PC-9 (cell line): ENCODE measurements at regions not wholly inside any gene's neighbourhood (a gene's known extent, or its start where the extent isn't known, plus 50 kb on each side); places are given as distances from the start of the nearest gene placed in this dataset.

Experiments
- BruUV-seq: library from RNA; stranded (reverse); fragments of 400-500 nt; replicated peaks from 2 replicates; lab custom pipeline; 2021; lab: Mats Ljungman, UMichigan
- CTCF ChIA-PET: fragments of 300-600 bp; sonication (Branson Sonifier 250); formaldehyde crosslinking; loops from one replicate; lab custom pipeline; 2022; ENCODE audit warnings: antibody characterized with exemption; lab: Charles Lee
- POLR2A ChIA-PET: fragments of 300-600 bp; sonication (Branson Sonifier 250); formaldehyde crosslinking; loops from one replicate; lab custom pipeline; 2022; ENCODE audit warnings: antibody characterized with exemption; ENCODE audit not compliant: unreplicated experiment; lab: Charles Lee
- DNase-seq, 2 experiments: peaks; one replicate each; pipeline versions ENCODE4 v3.0.0 to v3.0.0-alpha.2; 2015 to 2022; ENCODE audit warnings: mixed read lengths in 1 of 2
- H2AFZ ChIP-seq: fragments of 200-600 bp; sonication (generic); 2 replicates; pipeline ENCODE4 v1.8.1; 2017; ENCODE audit warnings: antibody characterized with exemption
- H3F3A ChIP-seq: fragments of 200-600 bp; sonication (generic); 2 replicates; pipeline ENCODE4 v1.8.1; 2017; ENCODE audit warnings: antibody characterized with exemption, mild to moderate bottlenecking, low read depth; ENCODE audit not compliant: insufficient read depth
- H3K27ac ChIP-seq: fragments of 200-600 bp; sonication (generic); 2 replicates; pipeline ENCODE4 v1.6.1; 2016; ENCODE audit warnings: mixed run types
- H3K27me3 ChIP-seq: fragments of 200-600 bp; sonication (generic); 2 replicates; pipeline ENCODE4 v1.6.1; 2016; ENCODE audit warnings: low read depth, mixed run types; ENCODE audit not compliant: insufficient read depth
- H3K36me3 ChIP-seq: fragments of 200-600 bp; sonication (generic); 2 replicates; pipeline ENCODE4 v1.6.1; 2016; ENCODE audit warnings: low read depth, mixed run types
- H3K4me1 ChIP-seq: fragments of 200-600 bp; sonication (generic); replicated peaks from 2 replicates; pipeline ENCODE4 v1.6.1; 2016; ENCODE audit warnings: mixed run types; ENCODE audit not compliant: insufficient read depth
- H3K4me2 ChIP-seq: fragments of 200-600 bp; sonication (generic); 2 replicates; pipeline ENCODE4 v1.6.1; 2017; ENCODE audit warnings: mixed run types
- H3K4me3 ChIP-seq: fragments of 200-600 bp; sonication (generic); 2 replicates; pipeline ENCODE4 v1.6.1; 2016; ENCODE audit warnings: mixed run types
- H3K79me2 ChIP-seq: fragments of 200-600 bp; sonication (generic); 2 replicates; pipeline ENCODE4 v1.6.1; 2017; ENCODE audit warnings: low read depth, mixed run types
- H3K9me2 ChIP-seq: fragments of 200-600 bp; sonication (generic); 2 replicates; pipeline ENCODE4 v1.8.1; 2017; ENCODE audit warnings: mild to moderate bottlenecking; ENCODE audit not compliant: insufficient read depth
- H3K9me3 ChIP-seq: fragments of 200-600 bp; sonication (generic); 2 replicates; pipeline ENCODE4 v1.8.1; 2016; ENCODE audit warnings: low read depth; ENCODE audit not compliant: insufficient read depth
- H4K20me1 ChIP-seq: fragments of 200-600 bp; sonication (generic); 2 replicates; pipeline ENCODE4 v1.8.1; 2017; ENCODE audit not compliant: insufficient read depth
- EZH2 ChIP-seq: fragments of 200-600 bp; sonication (generic); IDR thresholded peaks from 2 replicates; pipeline ENCODE4 v1.8.0; 2017; ENCODE audit warnings: antibody characterized with exemption, low read depth
- intact Hi-C: fragments of 100-400 bp; cut with micrococcal nuclease; formaldehyde crosslinking; loops from one replicate; pipeline ENCODE4 v1.10.0; 2022; ENCODE audit not compliant: unreplicated experiment
- TF ChIP-seq, protein P1 (sequence below): fragments of 200-600 bp; sonication (generic); conservative IDR thresholded peaks from 2 replicates; pipeline ENCODE4 v1.6.1; 2017; ENCODE audit warnings: mixed run types, antibody characterized with exemption, mild to moderate bottlenecking, moderate library complexity

GRCh38 chr20:43836790-43837189, 77.9 kb upstream of the TOX2 start:
- H3K79me2 ChIP-seq: no peaks in the 10 kb centered on the region
- intact Hi-C loops: no loop called here
- BruUV-seq: no TSS peak
- no peak overlapping the region for H3K4me2 ChIP-seq
- no peak overlapping the region for H3K27ac ChIP-seq
- TF ChIP-seq, protein P1, sequence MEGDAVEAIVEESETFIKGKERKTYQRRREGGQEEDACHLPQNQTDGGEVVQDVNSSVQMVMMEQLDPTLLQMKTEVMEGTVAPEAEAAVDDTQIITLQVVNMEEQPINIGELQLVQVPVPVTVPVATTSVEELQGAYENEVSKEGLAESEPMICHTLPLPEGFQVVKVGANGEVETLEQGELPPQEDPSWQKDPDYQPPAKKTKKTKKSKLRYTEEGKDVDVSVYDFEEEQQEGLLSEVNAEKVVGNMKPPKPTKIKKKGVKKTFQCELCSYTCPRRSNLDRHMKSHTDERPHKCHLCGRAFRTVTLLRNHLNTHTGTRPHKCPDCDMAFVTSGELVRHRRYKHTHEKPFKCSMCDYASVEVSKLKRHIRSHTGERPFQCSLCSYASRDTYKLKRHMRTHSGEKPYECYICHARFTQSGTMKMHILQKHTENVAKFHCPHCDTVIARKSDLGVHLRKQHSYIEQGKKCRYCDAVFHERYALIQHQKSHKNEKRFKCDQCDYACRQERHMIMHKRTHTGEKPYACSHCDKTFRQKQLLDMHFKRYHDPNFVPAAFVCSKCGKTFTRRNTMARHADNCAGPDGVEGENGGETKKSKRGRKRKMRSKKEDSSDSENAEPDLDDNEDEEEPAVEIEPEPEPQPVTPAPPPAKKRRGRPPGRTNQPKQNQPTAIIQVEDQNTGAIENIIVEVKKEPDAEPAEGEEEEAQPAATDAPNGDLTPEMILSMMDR: no peak
- no peak for TF ChIP-seq EZH2
- H4K20me1 ChIP-seq: no peaks in the 10 kb centered on the region
- no peak overlapping the region for H2AFZ ChIP-seq
- DNase-seq: no peak
- peaks cover 4% of the 10 kb centered on the region; the same call in 1 of the 2 replicates for H3K4me1 ChIP-seq
- no peaks in the 10 kb centered on the region for H3K36me3 ChIP-seq
- H3K27me3 ChIP-seq: 0 out of 2 replicates have a peak, but pooled peaks cover 3% of the 10 kb centered on the region
- ChIA-PET CTCF (no interaction called here), POLR2A (no interaction called here)
- H3K4me3 ChIP-seq: no peak overlapping the region
- no peaks in the 10 kb centered on the region for H3K9me2 ChIP-seq
- H3K9me3 ChIP-seq: no peaks in the 10 kb centered on the region
- H3F3A ChIP-seq: peaks cover 6% of the 10 kb centered on the region

GRCh38 chr20:43835944-43836508, 78.6 kb upstream of the TOX2 start:
- TF ChIP-seq EZH2: no peak
- TF ChIP-seq, protein P1: no peak
- POLR2A ChIA-PET: no interaction called here
- Histone ChIP-seq H3K4me3 (no peak overlapping the region), H3K9me3 (no peaks in the 10 kb centered on the region), H3K79me2 (no peaks in the 10 kb centered on the region), H3K4me2 (no peak overlapping the region), H3K9me2 (no peaks in the 10 kb centered on the region), H3F3A (peaks cover 6% of the 10 kb centered on the region), H3K4me1 (no peaks in the 10 kb centered on the region), H3K27ac (no peak overlapping the region), H3K36me3 (no peaks in the 10 kb centered on the region), H3K27me3 (0 out of 2 replicates have a peak, but pooled peaks cover 3% of the 10 kb centered on the region), H4K20me1 (no peaks in the 10 kb centered on the region), H2AFZ (no peak overlapping the region)
- DNase-seq: no peak
- BruUV-seq: no TSS peak
- CTCF ChIA-PET: no interaction called here
- intact Hi-C loops: no loop called here

- Histone ChIP-seq H3K79me2 (no peaks in the 10 kb centered on the region), H2AFZ (no peak overlapping the region), H4K20me1 (no peaks in the 10 kb centered on the region), H3K27me3 (0 out of 2 replicates have a peak, but pooled peaks cover 3% of the 10 kb centered on the region), H3K36me3 (no peaks in the 10 kb centered on the region), H3K9me3 (no peaks in the 10 kb centered on the region), H3F3A (no peaks in the 10 kb centered on the region; the same call in 1 of the 2 replicates), H3K4me1 (no peaks in the 10 kb centered on the region), H3K4me2 (no peak overlapping the region), H3K9me2 (no peaks in the 10 kb centered on the region), H3K27ac (no peak overlapping the region), H3K4me3 (no peak overlapping the region)
- ChIA-PET CTCF (interaction anchor here (0.7 kb wide), 1 partner anchor 77 kb away, joined by 3 read pairs; no protein-coding TSS in a partner anchor), POLR2A (no interaction called here)
- no peak for DNase-seq
- TF ChIP-seq, protein P1: no peak
- TF ChIP-seq EZH2: no peak
- intact Hi-C loops: no loop called here
- no TSS peak for BruUV-seq
These were observed 80.9 kb upstream of the TOX2 start for GRCh38 chr20:43833511-43834395.
